Stimulated activated memory B cell treated with anti-CD40 and anti-IgM and Interleukin-4, amounts not matched to agents 10 μg/mL and 1 μg/mL and 100 μg/mL, for 72 hours (primary cell): ENCODE measurements at regions not wholly inside any gene's neighbourhood (a gene's known extent, or its start where the extent isn't known, plus 50 kb on each side); places are given as distances from the start of the nearest gene placed in this dataset.
"Not testable (repeated sequence)": the region's sequence is repeated elsewhere in the genome, so short reads cannot be mapped to it uniquely, and the experiment has no call there.

ENCODE experiments used
- ATAC-seq: fragments of 150-1000 bp; cut with Tn5 transposase; 2 replicates; pipeline ENCODE4 v1.10.0; 2021
- H3K27ac Mint-ChIP-seq: one replicate; pipeline ENCODE4 v1.8.0; 2022; ENCODE audit warnings: mild to moderate bottlenecking, mixed read lengths
- H3K27me3 Mint-ChIP-seq: one replicate; pipeline ENCODE4 v1.8.0; 2022; ENCODE audit warnings: mixed read lengths
- H3K36me3 Mint-ChIP-seq: one replicate; pipeline ENCODE4 v1.8.0; 2022; ENCODE audit warnings: mixed read lengths
- H3K4me1 Mint-ChIP-seq: one replicate; pipeline ENCODE4 v1.8.0; 2022; ENCODE audit warnings: mixed read lengths
- H3K4me3 Mint-ChIP-seq: one replicate; pipeline ENCODE4 v1.8.0; 2022; ENCODE audit warnings: mild to moderate bottlenecking, moderate library complexity, mixed read lengths
- H3K9me3 Mint-ChIP-seq: one replicate; pipeline ENCODE4 v1.8.0; 2022; ENCODE audit warnings: mixed read lengths

DNA sequence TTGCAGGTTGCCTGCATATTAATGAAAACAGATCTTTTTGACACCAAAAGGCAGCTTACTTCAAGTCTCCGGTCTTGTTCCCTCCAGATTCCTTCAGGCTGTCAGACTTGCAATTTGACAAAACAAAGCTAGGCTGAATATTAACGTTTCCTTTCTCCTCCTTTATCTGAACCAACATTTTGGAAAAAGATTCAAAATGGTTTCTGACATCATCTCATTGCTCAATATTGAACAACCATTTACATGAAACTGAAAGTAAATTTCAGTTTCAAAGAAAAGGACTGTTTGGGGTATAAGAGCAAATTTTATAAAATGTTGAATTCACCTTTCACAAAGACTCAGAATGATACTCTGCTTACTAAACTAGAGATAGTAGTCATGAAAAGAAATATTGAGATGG lies 521.8 kb downstream of the KCNJ2 start:
- ATAC-seq = no peak
- Mint-ChIP-seq H3K9me3 (no peaks in the 10 kb centered on the region), H3K36me3 (no peaks in the 10 kb centered on the region), H3K4me3 (no peak overlapping the region), H3K27me3 (no peaks in the 10 kb centered on the region), H3K4me1 (no peaks in the 10 kb centered on the region), H3K27ac (no peak overlapping the region)

- H3K4me1 Mint-ChIP-seq = no peaks in the 10 kb centered on the region
- no peak overlapping the region for H3K4me3 Mint-ChIP-seq
- no peaks in the 10 kb centered on the region for H3K9me3 Mint-ChIP-seq
- no peaks in the 10 kb centered on the region for H3K36me3 Mint-ChIP-seq
- no peak for ATAC-seq
- H3K27ac Mint-ChIP-seq = no peak overlapping the region
- no peaks in the 10 kb centered on the region for H3K27me3 Mint-ChIP-seq
These were observed 530.1 kb downstream of the KCNJ2 start for GRCh38 chr17:70699408-70699807.

DNA sequence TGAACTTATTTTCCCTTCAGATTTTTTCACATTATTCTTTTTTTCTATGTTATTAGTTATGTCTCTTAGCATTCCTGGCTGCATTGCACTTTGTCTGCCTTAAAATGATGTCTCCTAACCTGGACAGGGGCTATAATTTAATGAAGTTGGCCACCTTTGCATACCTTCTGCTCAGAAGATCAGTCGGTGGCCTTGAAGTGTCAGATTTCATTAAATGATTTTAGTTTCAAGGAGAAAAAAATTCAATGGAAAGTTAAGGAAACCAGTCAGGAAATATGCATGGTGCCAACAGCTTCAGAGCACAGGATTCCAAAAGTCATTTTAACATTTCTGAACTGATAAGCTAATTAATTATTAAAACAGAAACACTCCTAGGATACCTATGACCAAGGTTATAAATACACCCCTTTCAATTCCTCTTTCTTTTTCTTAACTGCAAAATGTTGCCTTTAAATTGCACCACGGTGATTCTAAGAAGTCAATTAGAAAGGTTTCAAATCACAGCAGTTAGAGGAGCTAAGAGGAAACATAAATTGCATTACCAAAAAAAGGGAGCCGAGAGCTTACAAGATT lies 533.4 kb downstream of the KCNJ2 start:
- H3K27me3 Mint-ChIP-seq = no peaks in the 10 kb centered on the region
- H3K36me3 Mint-ChIP-seq = no peaks in the 10 kb centered on the region
- no peak overlapping the region for H3K27ac Mint-ChIP-seq
- H3K4me3 Mint-ChIP-seq = no peak overlapping the region
- ATAC-seq = no peak
- no peaks in the 10 kb centered on the region for H3K9me3 Mint-ChIP-seq
- no peaks in the 10 kb centered on the region for H3K4me1 Mint-ChIP-seq

GRCh38 chr17:70709596-70709995 lies 540.3 kb downstream of the KCNJ2 start:
- H3K27me3 Mint-ChIP-seq = no peaks in the 10 kb centered on the region
- H3K4me3 Mint-ChIP-seq = no peak overlapping the region
- H3K4me1 Mint-ChIP-seq = no peaks in the 10 kb centered on the region
- H3K27ac Mint-ChIP-seq = no peak overlapping the region
- H3K9me3 Mint-ChIP-seq = peaks cover 2% of the 10 kb centered on the region
- ATAC-seq = no peak
- no peaks in the 10 kb centered on the region for H3K36me3 Mint-ChIP-seq

DNA sequence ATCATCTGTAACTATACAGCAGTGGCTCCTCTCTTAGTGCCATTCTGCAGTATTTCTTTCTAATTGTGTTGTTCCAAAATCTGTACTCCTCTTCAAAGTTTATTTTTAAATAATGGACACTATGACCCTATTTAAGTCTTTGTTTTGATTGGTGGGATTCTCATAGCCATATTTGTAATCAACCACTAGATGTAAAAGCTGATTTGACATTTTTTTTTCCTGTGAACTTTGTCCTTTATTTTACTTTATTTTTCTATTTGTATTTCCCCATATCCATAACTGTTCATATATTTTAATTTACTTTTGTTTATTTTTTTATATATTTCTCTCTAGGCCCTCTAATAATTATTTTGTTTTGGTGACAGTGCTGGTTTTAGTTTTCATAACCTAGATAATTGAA lies 544.4 kb downstream of the KCNJ2 start:
- no peaks in the 10 kb centered on the region for H3K27me3 Mint-ChIP-seq
- no peaks in the 10 kb centered on the region for H3K36me3 Mint-ChIP-seq
- ATAC-seq = no peak
- no peaks in the 10 kb centered on the region for H3K4me1 Mint-ChIP-seq
- H3K27ac Mint-ChIP-seq = no peak overlapping the region
- H3K9me3 Mint-ChIP-seq = peaks cover 2% of the 10 kb centered on the region
- H3K4me3 Mint-ChIP-seq = no peak overlapping the region

- Mint-ChIP-seq H3K27ac (no peak overlapping the region), H3K4me3 (no peak overlapping the region), H3K4me1 (no peaks in the 10 kb centered on the region), H3K27me3 (no peaks in the 10 kb centered on the region), H3K9me3 (peaks cover 11% of the 10 kb centered on the region), H3K36me3 (no peaks in the 10 kb centered on the region)
- ATAC-seq = no peak
These were observed 547.2 kb downstream of the KCNJ2 start for GRCh38 chr17:70716551-70716950.

DNA sequence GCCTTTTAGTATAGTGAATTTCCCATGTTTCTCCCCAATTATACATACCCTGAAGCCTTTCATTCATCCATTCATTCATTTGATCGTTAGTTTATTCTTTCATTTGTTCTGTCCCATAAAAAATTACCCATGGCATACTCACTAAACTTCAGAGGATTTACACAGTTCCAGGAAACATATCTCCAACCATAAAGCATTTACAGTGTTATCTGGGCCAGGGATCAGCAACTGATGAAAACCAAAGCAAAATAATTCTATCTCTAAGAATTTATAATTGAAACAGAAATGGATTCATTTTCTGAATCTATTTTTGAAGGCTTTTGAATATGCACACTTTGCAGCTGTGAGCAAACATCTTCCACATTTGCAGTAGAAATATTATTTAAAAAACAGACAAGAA lies 547.7 kb downstream of the KCNJ2 start:
- no peaks in the 10 kb centered on the region for H3K36me3 Mint-ChIP-seq
- H3K4me3 Mint-ChIP-seq = no peak overlapping the region
- ATAC-seq = no peak
- H3K27me3 Mint-ChIP-seq = no peaks in the 10 kb centered on the region
- peaks cover 11% of the 10 kb centered on the region for H3K9me3 Mint-ChIP-seq
- no peaks in the 10 kb centered on the region for H3K4me1 Mint-ChIP-seq
- H3K27ac Mint-ChIP-seq = no peak overlapping the region

DNA sequence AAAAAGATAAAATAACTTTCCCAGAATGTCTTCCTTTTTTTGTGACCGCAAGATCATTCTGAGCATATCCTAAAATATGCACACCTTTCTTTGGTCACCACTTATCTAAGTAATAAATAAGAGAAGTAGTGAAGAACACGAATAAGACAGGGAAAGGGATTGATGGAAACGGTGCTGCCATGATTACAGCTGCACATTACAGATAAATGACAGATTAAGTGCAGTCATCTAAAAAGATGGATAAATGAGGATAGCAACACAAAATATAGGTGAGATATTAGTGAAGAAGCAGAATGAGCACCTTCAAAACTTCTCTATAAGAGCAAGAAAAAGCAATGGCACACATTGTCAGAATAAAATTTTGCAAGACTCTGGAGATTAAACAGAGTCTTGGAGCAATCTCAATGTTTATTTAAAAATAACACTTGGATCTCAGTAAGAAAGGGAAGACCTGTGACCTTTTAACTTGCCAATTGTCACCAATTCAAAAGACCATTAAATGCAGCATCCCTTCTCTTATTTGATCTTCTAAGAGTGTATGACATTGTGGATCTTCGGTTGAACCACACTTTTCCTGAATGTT lies 567.1 kb downstream of the KCNJ2 start:
- no peaks in the 10 kb centered on the region for H3K27me3 Mint-ChIP-seq
- no peaks in the 10 kb centered on the region for H3K36me3 Mint-ChIP-seq
- H3K9me3 Mint-ChIP-seq = peaks cover 3% of the 10 kb centered on the region
- H3K4me3 Mint-ChIP-seq = no peak overlapping the region
- H3K27ac Mint-ChIP-seq = no peak overlapping the region
- ATAC-seq = no peak
- no peaks in the 10 kb centered on the region for H3K4me1 Mint-ChIP-seq

- Mint-ChIP-seq H3K27me3 (no peaks in the 10 kb centered on the region), H3K27ac (no peak overlapping the region), H3K9me3 (no peaks in the 10 kb centered on the region), H3K36me3 (no peaks in the 10 kb centered on the region), H3K4me1 (no peaks in the 10 kb centered on the region), H3K4me3 (no peak overlapping the region)
- ATAC-seq = no peak
These were observed 569.7 kb downstream of the KCNJ2 start for GRCh38 chr17:70739065-70739464.

GRCh38 chr17:70746574-70746973 lies 577.2 kb downstream of the KCNJ2 start:
- H3K9me3 Mint-ChIP-seq, H3K4me1 Mint-ChIP-seq, ATAC-seq, H3K27me3 Mint-ChIP-seq, H3K36me3 Mint-ChIP-seq, H3K27ac Mint-ChIP-seq, H3K4me3 Mint-ChIP-seq: not testable (repeated sequence)

DNA sequence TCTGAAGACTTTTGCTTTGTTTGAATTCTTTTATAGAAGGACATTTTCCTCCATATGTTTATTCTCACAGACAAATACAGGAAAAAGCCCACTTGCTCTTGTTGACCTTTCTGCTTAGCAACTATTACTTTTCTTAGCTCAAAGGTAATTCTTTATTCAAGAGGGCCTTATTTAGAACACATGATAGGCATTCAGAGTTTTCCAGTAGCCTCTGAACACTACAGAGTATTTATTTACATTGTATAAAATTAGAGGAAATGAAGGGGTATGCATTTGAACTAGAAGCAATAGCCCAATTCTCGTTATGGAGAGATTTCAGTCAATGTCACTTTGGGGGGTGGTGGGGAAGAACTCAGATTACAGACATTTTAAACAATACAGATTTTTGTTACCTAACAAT lies 581.7 kb downstream of the KCNJ2 start:
- H3K9me3 Mint-ChIP-seq = peaks cover 3% of the 10 kb centered on the region
- H3K36me3 Mint-ChIP-seq = no peaks in the 10 kb centered on the region
- no peak overlapping the region for H3K27ac Mint-ChIP-seq
- no peaks in the 10 kb centered on the region for H3K4me1 Mint-ChIP-seq
- no peaks in the 10 kb centered on the region for H3K27me3 Mint-ChIP-seq
- ATAC-seq = no peak
- H3K4me3 Mint-ChIP-seq = no peak overlapping the region

DNA sequence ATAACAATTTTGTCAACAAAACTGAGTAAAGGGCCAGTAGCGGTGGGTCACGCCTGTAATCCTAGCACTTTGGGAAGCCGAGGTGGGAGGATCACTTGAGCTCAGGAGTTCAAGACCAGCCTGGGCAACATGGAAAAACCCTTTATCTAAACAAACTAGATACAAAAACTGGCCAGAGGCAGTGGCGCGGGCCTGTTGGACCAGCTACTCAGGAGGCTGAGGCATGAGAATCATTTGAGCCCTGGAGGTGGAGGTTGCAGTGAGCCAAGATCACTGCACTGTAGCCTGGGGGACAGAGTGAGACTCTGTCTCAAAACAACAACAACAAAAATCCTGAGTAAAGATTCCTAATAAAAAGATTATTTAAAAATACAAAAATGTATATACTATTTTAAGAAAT lies 583.1 kb downstream of the KCNJ2 start:
- not testable (repeated sequence) for H3K27me3 Mint-ChIP-seq, H3K36me3 Mint-ChIP-seq, ATAC-seq, H3K27ac Mint-ChIP-seq, H3K4me1 Mint-ChIP-seq, H3K4me3 Mint-ChIP-seq, H3K9me3 Mint-ChIP-seq

DNA sequence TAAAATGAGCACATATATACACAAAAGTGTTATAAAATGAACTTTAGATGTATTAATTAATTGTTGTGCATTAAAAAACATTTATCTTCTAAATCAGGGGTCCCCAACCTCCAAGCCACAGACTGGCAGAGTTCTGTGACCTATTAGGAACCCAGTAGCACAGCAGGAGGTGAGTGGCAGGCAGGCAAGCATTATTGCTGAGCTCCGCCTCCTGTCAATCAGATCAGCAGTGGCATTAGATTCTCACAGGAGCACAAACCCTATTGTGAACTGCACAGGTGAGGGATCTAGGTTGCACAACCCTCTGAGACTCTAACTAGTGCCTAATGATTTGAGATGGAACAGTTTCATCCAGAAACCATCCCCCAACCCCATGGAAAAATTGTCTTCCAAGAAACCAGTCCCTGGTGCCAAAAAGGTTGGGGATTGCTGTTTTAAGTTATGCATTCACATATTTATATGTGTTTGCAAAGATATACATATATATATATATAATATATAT lies 583.7 kb downstream of the KCNJ2 start:
- no peaks in the 10 kb centered on the region for H3K4me1 Mint-ChIP-seq
- no peak for ATAC-seq
- no peaks in the 10 kb centered on the region for H3K36me3 Mint-ChIP-seq
- H3K27me3 Mint-ChIP-seq = no peaks in the 10 kb centered on the region
- no peak overlapping the region for H3K4me3 Mint-ChIP-seq
- H3K9me3 Mint-ChIP-seq = peaks cover 3% of the 10 kb centered on the region
- no peak overlapping the region for H3K27ac Mint-ChIP-seq

GRCh38 chr17:70763018-70763417 lies 593.7 kb downstream of the KCNJ2 start:
- Mint-ChIP-seq H3K9me3 (peaks cover 3% of the 10 kb centered on the region), H3K4me1 (no peaks in the 10 kb centered on the region), H3K27ac (no peak overlapping the region), H3K36me3 (no peaks in the 10 kb centered on the region), H3K27me3 (no peaks in the 10 kb centered on the region), H3K4me3 (no peak overlapping the region)
- ATAC-seq = no peak

GRCh38 chr17:70767102-70767701 lies 597.9 kb downstream of the KCNJ2 start:
- H3K36me3 Mint-ChIP-seq = no peaks in the 10 kb centered on the region
- H3K4me1 Mint-ChIP-seq = no peaks in the 10 kb centered on the region
- no peak overlapping the region for H3K4me3 Mint-ChIP-seq
- no peaks in the 10 kb centered on the region for H3K27me3 Mint-ChIP-seq
- ATAC-seq = no peak
- H3K9me3 Mint-ChIP-seq = peaks cover 3% of the 10 kb centered on the region
- H3K27ac Mint-ChIP-seq = no peak overlapping the region

- no peak overlapping the region for H3K27ac Mint-ChIP-seq
- no peaks in the 10 kb centered on the region for H3K9me3 Mint-ChIP-seq
- H3K36me3 Mint-ChIP-seq = no peaks in the 10 kb centered on the region
- H3K4me1 Mint-ChIP-seq = no peaks in the 10 kb centered on the region
- H3K4me3 Mint-ChIP-seq = no peak overlapping the region
- no peaks in the 10 kb centered on the region for H3K27me3 Mint-ChIP-seq
- ATAC-seq = no peak
These were observed 600.6 kb downstream of the KCNJ2 start for GRCh38 chr17:70769956-70770355.
